ENCODE measurements at regions not wholly inside any gene's neighbourhood (a gene's known extent, or its start where the extent isn't known, plus 50 kb on each side); places are given as distances from the start of the nearest gene placed in this dataset.
A peak's percentile ranks its signal among the peaks of the same experiment; 100 is the strongest.
"Not testable (repeated sequence)": the region's sequence is repeated elsewhere in the genome, so short reads cannot be mapped to it uniquely, and the experiment has no call there.

GRCh38 chr14:105639969-105640931, 113.9 kb downstream of the TMEM121 start:
- H3K9ac ChIP-seq (ENCODE audit: low read depth in 1 of 2, low read length in 2 of 2); H3K27me3 ChIP-seq (ENCODE audit: control insufficient read depth in 4 of 4, insufficient read depth in 4 of 4, low read length in 3 of 4); DNase-seq (ENCODE audit: low spot score); H3K4me3 ChIP-seq (ENCODE audit: low read depth in 1 of 3, low read length in 3 of 3); H3K36me3 ChIP-seq (ENCODE audit: control insufficient read depth in 4 of 4, insufficient read depth in 3 of 4, low read depth in 1 of 4, low read length in 3 of 4); H3K9me3 ChIP-seq (ENCODE audit: control insufficient read depth in 4 of 4, low read length in 3 of 4): not testable (repeated sequence)
- WGBS, result 55% methylated on average over 29 of the region's 33 CpGs
- Histone ChIP-seq H3K27ac (ENCODE audit: low read depth in 1 of 2, low read length in 2 of 2) (peak overlapping the region; percentile 8 to 31), H3K4me1 (ENCODE audit: control insufficient read depth in 4 of 4, insufficient read depth in 4 of 4, low read length in 3 of 4) (peaks cover 4 to 18% (median 14%) of the 10 kb centered on the region in 4 donors)
- TF ChIP-seq HNF4A (conservative IDR thresholded peaks at IDR 0.05) (peak in 1 of 2 donors; percentile 57), RXRA (IDR thresholded peaks at IDR 0.05) (peak in 1 of 2 donors; percentile 64)

DNA sequence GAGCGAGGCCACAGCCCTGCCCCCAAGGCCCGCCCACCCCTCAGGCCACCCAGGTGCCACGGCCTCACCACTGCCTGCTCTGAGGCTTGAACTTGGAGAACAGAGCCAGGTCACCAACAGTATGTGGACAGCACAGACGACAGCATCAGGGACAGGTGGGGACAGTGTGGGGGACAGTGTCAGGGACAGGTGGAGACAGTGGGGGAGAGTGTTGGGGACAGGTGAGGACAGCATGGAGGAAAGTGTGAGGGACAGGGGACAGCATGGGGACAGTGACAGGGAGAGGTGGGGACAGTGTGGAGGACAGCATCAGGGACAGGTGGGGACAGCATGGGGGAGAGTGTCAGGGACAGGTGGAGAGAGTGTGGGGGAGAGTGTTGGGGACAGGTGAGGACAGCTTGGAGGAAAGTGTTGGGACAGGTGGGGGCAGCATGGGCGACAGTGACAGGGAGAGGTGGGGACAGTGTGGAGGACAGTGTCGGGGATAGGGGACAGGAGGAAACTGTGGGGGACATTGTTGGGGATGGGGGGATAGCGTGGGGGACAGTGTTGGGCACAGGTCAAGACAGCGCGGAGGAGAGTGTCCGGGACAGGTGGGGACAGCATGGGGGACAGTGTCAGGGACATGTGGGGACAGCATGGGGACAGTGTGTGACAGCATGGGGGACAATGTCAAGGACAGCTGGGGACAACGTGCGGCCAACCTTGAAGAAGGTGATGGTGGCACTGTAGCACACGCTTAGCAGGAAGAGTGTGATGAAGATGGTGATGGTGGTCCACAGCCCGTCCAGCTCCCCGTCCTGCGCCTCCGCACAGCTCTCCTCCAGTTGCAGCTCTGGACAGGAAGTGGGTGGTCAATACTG, 114.9 kb downstream of the TMEM121 start:
- WGBS, result 88% methylated on average over 17 of the region's 17 CpGs
- no peak for DNase-seq (ENCODE audit: low spot score)
- Histone ChIP-seq H3K27me3 (ENCODE audit: control insufficient read depth in 4 of 4, insufficient read depth in 4 of 4, low read length in 3 of 4) (no peaks in the 10 kb centered on the region), H3K4me1 (ENCODE audit: control insufficient read depth in 4 of 4, insufficient read depth in 4 of 4, low read length in 3 of 4) (peaks cover 5 to 23% (median 19%) of the 10 kb centered on the region in 4 donors), H3K9me3 (ENCODE audit: control insufficient read depth in 4 of 4, low read length in 3 of 4) (no peaks in the 10 kb centered on the region), H3K9ac (ENCODE audit: low read depth in 1 of 2, low read length in 2 of 2) (no peak overlapping the region), H3K27ac (ENCODE audit: low read depth in 1 of 2, low read length in 2 of 2) (no peak overlapping the region), H3K36me3 (ENCODE audit: control insufficient read depth in 4 of 4, insufficient read depth in 3 of 4, low read depth in 1 of 4, low read length in 3 of 4) (no peaks in the 10 kb centered on the region), H3K4me3 (ENCODE audit: low read depth in 1 of 3, low read length in 3 of 3) (no peak overlapping the region)
- TF ChIP-seq, protein P1, sequence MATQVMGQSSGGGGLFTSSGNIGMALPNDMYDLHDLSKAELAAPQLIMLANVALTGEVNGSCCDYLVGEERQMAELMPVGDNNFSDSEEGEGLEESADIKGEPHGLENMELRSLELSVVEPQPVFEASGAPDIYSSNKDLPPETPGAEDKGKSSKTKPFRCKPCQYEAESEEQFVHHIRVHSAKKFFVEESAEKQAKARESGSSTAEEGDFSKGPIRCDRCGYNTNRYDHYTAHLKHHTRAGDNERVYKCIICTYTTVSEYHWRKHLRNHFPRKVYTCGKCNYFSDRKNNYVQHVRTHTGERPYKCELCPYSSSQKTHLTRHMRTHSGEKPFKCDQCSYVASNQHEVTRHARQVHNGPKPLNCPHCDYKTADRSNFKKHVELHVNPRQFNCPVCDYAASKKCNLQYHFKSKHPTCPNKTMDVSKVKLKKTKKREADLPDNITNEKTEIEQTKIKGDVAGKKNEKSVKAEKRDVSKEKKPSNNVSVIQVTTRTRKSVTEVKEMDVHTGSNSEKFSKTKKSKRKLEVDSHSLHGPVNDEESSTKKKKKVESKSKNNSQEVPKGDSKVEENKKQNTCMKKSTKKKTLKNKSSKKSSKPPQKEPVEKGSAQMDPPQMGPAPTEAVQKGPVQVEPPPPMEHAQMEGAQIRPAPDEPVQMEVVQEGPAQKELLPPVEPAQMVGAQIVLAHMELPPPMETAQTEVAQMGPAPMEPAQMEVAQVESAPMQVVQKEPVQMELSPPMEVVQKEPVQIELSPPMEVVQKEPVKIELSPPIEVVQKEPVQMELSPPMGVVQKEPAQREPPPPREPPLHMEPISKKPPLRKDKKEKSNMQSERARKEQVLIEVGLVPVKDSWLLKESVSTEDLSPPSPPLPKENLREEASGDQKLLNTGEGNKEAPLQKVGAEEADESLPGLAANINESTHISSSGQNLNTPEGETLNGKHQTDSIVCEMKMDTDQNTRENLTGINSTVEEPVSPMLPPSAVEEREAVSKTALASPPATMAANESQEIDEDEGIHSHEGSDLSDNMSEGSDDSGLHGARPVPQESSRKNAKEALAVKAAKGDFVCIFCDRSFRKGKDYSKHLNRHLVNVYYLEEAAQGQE (IDR thresholded peaks at IDR 0.05), result no peak
- no peak for TF ChIP-seq FOXA1 (IDR thresholded peaks at IDR 0.05)
- TF ChIP-seq, protein P2, sequence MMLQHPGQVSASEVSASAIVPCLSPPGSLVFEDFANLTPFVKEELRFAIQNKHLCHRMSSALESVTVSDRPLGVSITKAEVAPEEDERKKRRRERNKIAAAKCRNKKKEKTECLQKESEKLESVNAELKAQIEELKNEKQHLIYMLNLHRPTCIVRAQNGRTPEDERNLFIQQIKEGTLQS (IDR thresholded peaks at IDR 0.05), result no peak
- no peak for TF ChIP-seq HNF4A (conservative IDR thresholded peaks at IDR 0.05)
- TF ChIP-seq JUND (IDR thresholded peaks at IDR 0.05), result no peak
- TF ChIP-seq NR2F2 (IDR thresholded peaks at IDR 0.05), result no peak
- no peak for TF ChIP-seq EGR1 (IDR thresholded peaks at IDR 0.05; ENCODE audit: low read depth in 2 of 2)
- TF ChIP-seq RXRA (IDR thresholded peaks at IDR 0.05), result no peak
- no peak for TF ChIP-seq HNF4G (IDR thresholded peaks at IDR 0.05)
- no peak for TF ChIP-seq MAX (IDR thresholded peaks at IDR 0.05)
- TF ChIP-seq FOXA2 (IDR thresholded peaks at IDR 0.05), result no peak
- TF ChIP-seq YY1 (IDR thresholded peaks at IDR 0.05), result no peak
- TF ChIP-seq RAD21 (IDR thresholded peaks at IDR 0.05), result no peak
- TF ChIP-seq GABPA (IDR thresholded peaks at IDR 0.05 in 1 of 2, conservative IDR thresholded peaks at IDR 0.05 in 1 of 2), result no peak
- no peak for TF ChIP-seq TAF1 (conservative IDR thresholded peaks at IDR 0.05)
- TF ChIP-seq, protein P3, sequence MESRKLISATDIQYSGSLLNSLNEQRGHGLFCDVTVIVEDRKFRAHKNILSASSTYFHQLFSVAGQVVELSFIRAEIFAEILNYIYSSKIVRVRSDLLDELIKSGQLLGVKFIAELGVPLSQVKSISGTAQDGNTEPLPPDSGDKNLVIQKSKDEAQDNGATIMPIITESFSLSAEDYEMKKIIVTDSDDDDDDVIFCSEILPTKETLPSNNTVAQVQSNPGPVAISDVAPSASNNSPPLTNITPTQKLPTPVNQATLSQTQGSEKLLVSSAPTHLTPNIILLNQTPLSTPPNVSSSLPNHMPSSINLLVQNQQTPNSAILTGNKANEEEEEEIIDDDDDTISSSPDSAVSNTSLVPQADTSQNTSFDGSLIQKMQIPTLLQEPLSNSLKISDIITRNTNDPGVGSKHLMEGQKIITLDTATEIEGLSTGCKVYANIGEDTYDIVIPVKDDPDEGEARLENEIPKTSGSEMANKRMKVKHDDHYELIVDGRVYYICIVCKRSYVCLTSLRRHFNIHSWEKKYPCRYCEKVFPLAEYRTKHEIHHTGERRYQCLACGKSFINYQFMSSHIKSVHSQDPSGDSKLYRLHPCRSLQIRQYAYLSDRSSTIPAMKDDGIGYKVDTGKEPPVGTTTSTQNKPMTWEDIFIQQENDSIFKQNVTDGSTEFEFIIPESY (IDR thresholded peaks at IDR 0.05), result no peak
- no peak for TF ChIP-seq CTCF (IDR thresholded peaks at IDR 0.05; ENCODE audit: low read depth, low read length, missing input control)
- no peak for TF ChIP-seq SP1 (IDR thresholded peaks at IDR 0.05)

GRCh38 chr14:105641951-105642350, 115.6 kb downstream of the TMEM121 start:
- DNase-seq (ENCODE audit: low spot score); H3K9me3 ChIP-seq (ENCODE audit: control insufficient read depth in 4 of 4, low read length in 3 of 4); H3K27me3 ChIP-seq (ENCODE audit: control insufficient read depth in 4 of 4, insufficient read depth in 4 of 4, low read length in 3 of 4); H3K27ac ChIP-seq (ENCODE audit: low read depth in 1 of 2, low read length in 2 of 2); H3K4me3 ChIP-seq (ENCODE audit: low read depth in 1 of 3, low read length in 3 of 3); H3K9ac ChIP-seq (ENCODE audit: low read depth in 1 of 2, low read length in 2 of 2); H3K36me3 ChIP-seq (ENCODE audit: control insufficient read depth in 4 of 4, insufficient read depth in 3 of 4, low read depth in 1 of 4, low read length in 3 of 4): not testable (repeated sequence)
- WGBS, result 91% methylated on average over 11 of the region's 12 CpGs
- peaks cover 7 to 29% (median 22%) of the 10 kb centered on the region in 4 donors for H3K4me1 ChIP-seq (ENCODE audit: control insufficient read depth in 4 of 4, insufficient read depth in 4 of 4, low read length in 3 of 4)
